ENCODE measurements at regions not wholly inside any gene's neighbourhood (a gene's known extent, or its start where the extent isn't known, plus 50 kb on each side); places are given as distances from the start of the nearest gene placed in this dataset.
A peak's percentile ranks its signal among the peaks of the same experiment; 100 is the strongest.
"Not testable (repeated sequence)": the region's sequence is repeated elsewhere in the genome, so short reads cannot be mapped to it uniquely, and the experiment has no call there.

- DNase-seq (ENCODE audit: low spot score), result no peak
Observed at GRCh38 chrX:67288156-67288555, 255.7 kb upstream of the AR start.

GRCh38 chrX:67289055-67289499 lies 254.7 kb upstream of the AR start:
- no peak for DNase-seq (ENCODE audit: low spot score)

GRCh38 chrX:67290489-67291220 lies 253.2 kb upstream of the AR start:
- DNase-seq (ENCODE audit: low spot score), result no peak

GRCh38 chrX:67295924-67296323 lies 247.9 kb upstream of the AR start:
- no peak for DNase-seq (ENCODE audit: low spot score)

DNA sequence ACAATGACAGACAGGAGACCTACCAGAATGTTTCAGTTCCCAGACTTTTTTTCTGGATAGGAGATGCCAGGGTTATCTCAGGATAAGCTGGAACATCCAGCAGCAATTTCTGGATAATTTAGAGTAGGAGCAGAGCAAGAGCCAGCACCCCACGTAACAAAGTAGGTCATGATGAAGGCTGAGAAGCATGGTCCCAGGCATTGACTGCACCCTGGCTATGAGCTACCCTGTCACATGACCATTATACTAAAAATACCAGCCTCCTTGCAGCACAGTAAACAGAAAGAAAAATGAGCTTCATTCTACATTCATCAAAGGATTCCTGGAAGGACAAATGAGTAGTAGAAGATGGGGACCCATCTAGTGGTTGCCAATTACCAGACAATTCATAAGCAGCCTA lies 247.4 kb upstream of the AR start:
- no peak for DNase-seq (ENCODE audit: low spot score)

DNA sequence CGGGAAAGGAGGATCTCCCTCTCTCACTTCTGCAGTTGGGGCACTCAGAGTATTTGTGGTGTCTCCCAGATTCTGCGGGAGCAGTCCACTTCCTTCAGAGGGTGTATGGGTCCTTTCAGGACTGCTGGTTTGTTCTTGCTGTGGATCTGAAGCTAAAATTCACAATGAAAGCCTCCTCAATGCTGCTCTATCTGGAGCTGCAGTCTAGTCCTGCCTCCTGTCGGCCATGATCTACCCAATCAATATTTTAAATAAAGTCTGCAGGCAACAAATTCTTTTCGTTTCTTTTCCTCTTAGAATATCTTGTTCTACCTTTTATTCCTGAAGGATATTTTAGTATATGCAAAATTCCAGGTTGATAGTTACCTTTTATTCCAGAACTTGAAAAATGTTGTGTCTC lies 226.1 kb upstream of the AR start:
- no peak for DNase-seq (ENCODE audit: low spot score)

- no peak for DNase-seq (ENCODE audit: low spot score)
Observed at GRCh38 chrX:67328476-67328875, 215.3 kb upstream of the AR start.

DNA sequence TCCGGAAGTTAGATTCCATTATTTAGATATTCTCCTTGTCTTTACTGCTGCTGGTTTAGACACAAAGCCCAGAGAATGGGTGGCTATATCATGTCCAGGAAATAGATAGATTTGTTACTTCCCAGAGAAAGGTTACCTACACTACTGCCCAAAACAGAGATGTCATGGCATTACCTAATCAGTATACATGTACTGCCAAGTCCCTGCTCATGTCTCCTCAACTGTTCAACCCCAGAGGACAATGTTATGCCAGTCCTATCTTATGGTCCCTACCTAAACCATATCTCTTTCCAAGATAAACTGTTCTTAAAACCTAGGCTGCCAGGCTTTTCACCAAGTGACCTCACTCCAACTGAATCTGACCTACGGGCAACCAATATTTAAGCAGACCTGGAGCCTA lies 209.5 kb upstream of the AR start:
- no peak for DNase-seq (ENCODE audit: low spot score)

GRCh38 chrX:67338262-67338661 lies 205.6 kb upstream of the AR start:
- DNase-seq (ENCODE audit: low spot score), result no peak

GRCh38 chrX:67342138-67342537 lies 201.7 kb upstream of the AR start:
- no peak for DNase-seq (ENCODE audit: low spot score)

GRCh38 chrX:67346225-67346624 lies 197.6 kb upstream of the AR start:
- no peak for DNase-seq (ENCODE audit: low spot score)

GRCh38 chrX:67346667-67347066 lies 197.2 kb upstream of the AR start:
- DNase-seq (ENCODE audit: low spot score), result no peak

DNA sequence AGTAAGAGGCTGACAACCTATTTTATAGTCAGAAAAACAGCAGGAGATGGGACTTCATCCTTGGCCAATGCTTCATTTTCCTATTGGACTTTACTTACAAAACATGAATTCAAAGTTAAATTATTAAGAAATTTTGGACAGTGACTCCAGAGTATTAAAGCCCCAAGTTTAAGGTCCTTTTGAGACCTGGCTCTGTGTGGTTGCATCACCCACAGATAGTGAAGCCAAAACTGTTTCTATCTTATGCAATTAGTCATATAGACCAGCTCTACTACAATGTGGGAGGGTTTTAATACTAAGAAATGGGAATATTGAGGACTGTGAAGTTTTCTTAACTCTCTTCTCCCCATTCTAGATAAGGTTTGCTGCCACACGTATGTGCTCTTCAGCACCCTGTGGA lies 196.7 kb upstream of the AR start:
- no peak for DNase-seq (ENCODE audit: low spot score)

- DNase-seq (ENCODE audit: low spot score), result no peak
Observed at GRCh38 chrX:67351411-67351810, 192.4 kb upstream of the AR start.

GRCh38 chrX:67353651-67354370 lies 190.0 kb upstream of the AR start:
- DNase-seq (ENCODE audit: low spot score), result no peak

DNA sequence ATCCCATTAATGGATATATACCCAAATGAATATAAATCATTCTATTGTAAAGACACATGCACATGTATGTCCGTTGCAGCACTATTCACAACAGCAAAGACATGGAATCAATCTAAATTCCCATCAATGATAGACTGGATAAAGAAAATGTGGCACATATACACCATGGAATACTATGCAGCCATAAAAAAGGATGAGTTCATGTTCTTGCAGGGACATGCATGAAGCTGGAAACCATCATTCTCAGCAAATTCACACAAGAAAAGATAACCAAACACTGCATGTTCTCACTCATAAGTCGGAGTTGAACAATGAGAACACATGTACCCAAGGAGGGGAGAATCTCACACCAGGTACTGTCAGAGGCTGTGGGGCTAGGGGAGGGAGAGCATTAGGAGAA lies 182.6 kb upstream of the AR start:
- DNase-seq (ENCODE audit: low spot score), result not testable (repeated sequence)

DNA sequence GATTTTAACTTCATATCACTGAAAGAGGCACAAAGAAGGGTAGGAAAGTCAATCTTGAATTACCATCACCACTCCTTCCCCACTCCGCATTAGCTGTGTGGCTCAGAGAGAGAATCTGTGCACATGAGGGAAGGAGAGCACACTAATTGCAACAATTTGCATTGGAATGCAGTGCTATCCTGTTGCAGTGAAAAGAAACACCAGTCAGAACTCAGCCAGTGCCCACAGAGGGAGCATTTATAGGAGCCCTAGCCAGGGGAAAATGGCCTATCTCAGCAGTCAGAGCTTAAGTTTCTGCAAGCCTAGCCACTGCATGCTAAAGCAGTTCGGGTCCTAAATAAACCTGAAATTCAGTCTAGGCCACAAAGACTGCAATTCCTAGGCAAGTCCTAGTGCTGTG lies 159.4 kb upstream of the AR start:
- DNase-seq (ENCODE audit: low spot score), result no peak

GRCh38 chrX:67408423-67409079 lies 135.3 kb upstream of the AR start:
- DNase-seq (ENCODE audit: low spot score), result no peak

- no peak for DNase-seq (ENCODE audit: low spot score)
Observed at GRCh38 chrX:67415937-67416336, 127.9 kb upstream of the AR start.

- DNase-seq (ENCODE audit: low spot score), result peak; percentile 5
Observed at GRCh38 chrX:67426946-67427345, 116.9 kb upstream of the AR start.

- DNase-seq (ENCODE audit: low spot score), result no peak
Observed at GRCh38 chrX:67435536-67435935, 108.3 kb upstream of the AR start.

DNA sequence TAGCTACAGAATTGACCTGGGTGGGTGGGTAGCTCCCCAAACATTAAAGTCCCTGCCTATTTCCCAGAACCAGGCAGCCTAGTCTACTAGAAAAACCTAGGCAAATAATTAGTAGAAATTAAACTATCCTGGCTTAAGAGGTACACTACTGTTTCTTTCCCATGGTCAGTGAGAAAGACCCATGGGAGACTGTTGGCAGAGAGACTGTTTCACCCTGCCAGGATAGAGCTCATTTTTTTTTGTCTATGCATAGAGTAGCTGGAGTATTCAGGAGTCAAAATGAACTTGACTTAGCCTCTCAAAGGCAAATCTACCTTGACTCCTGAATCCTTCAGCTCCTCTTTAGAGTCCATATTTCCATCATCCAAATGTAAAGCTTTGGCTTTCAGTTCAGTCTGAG lies 107.0 kb upstream of the AR start:
- DNase-seq (ENCODE audit: low spot score), result no peak

DNA sequence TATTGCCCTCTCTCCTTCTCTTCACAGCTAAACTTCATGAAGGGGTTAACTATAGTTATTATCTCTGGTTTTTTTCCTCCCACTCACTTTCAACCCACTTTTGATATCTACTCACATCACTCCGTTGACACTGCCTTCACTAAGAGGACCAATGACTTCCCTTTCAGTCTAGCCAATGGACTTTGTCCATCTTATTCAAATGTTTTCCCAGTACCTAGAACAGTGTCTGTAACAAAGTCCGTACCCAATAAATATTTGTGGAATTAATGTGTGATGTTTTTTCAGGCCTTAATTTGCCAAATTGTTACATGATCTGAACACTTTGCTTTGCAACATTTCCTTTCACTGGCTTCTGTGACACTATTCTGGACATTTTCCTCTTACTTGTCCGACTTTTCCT lies 106.0 kb upstream of the AR start:
- DNase-seq (ENCODE audit: low spot score), result no peak
